ENCODE measurements at regions not wholly inside any gene's neighbourhood (a gene's known extent, or its start where the extent isn't known, plus 50 kb on each side); places are given as distances from the start of the nearest gene placed in this dataset.

GRCh38 chr2:107276034-107276433 is 390.1 kb upstream of the ST6GAL2 start:
- Mint-ChIP-seq H3K4me1 (no peaks in the 10 kb centered on the region), H3K27ac (no peak overlapping the region), H3K36me3 (peaks cover 0 to 2% of the 10 kb centered on the region in 2 donors), H3K9me3 (no peaks in the 10 kb centered on the region), H3K4me3 (no peak overlapping the region), H3K27me3 (no peaks in the 10 kb centered on the region)
- ATAC-seq (replicated peaks) (no peak), DNase-seq (no peak)

GRCh38 chr2:107278672-107279071 is 392.7 kb upstream of the ST6GAL2 start:
- Mint-ChIP-seq H3K4me1 (no peaks in the 10 kb centered on the region), H3K27ac (no peak overlapping the region), H3K27me3 (no peaks in the 10 kb centered on the region), H3K4me3 (no peak overlapping the region), H3K9me3 (no peaks in the 10 kb centered on the region), H3K36me3 (no peaks in the 10 kb centered on the region)
- no peak for ATAC-seq (replicated peaks)
- no peak for DNase-seq

- H3K27ac Mint-ChIP-seq = no peak overlapping the region
These were observed 395.7 kb upstream of the ST6GAL2 start for GRCh38 chr2:107281637-107282036.

DNA sequence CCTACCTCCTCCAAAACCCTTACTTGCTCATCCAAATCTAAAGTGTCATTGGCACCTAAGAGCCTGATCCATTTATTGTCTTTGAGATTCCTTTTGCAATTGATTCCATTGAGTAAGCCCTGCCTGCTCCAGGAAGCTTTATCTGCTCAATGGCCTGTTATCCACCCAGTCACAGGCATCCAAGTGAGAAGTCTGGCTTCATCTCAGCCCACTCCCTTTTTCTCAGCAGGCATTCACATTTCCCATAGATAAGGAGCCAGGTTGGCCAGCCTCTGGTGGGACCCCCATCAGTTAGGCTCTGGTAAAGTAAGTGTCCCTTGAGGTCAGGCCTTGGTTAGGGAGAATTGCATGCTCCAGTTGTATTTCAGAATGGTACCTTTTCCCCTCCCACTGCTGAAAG is 396.2 kb upstream of the ST6GAL2 start:
- Mint-ChIP-seq H3K4me3 (no peak overlapping the region), H3K27me3 (no peaks in the 10 kb centered on the region)
- no peak for ATAC-seq (replicated peaks)

More at GRCh38 chr2:107281637-107282036, 395.7 kb upstream of the ST6GAL2 start:
- DNase-seq (no peak), ATAC-seq (replicated peaks) (no peak)
- Mint-ChIP-seq H3K9me3 (no peaks in the 10 kb centered on the region), H3K4me1 (no peaks in the 10 kb centered on the region), H3K36me3 (no peaks in the 10 kb centered on the region), H3K27me3 (no peaks in the 10 kb centered on the region), H3K4me3 (no peak overlapping the region)

DNA sequence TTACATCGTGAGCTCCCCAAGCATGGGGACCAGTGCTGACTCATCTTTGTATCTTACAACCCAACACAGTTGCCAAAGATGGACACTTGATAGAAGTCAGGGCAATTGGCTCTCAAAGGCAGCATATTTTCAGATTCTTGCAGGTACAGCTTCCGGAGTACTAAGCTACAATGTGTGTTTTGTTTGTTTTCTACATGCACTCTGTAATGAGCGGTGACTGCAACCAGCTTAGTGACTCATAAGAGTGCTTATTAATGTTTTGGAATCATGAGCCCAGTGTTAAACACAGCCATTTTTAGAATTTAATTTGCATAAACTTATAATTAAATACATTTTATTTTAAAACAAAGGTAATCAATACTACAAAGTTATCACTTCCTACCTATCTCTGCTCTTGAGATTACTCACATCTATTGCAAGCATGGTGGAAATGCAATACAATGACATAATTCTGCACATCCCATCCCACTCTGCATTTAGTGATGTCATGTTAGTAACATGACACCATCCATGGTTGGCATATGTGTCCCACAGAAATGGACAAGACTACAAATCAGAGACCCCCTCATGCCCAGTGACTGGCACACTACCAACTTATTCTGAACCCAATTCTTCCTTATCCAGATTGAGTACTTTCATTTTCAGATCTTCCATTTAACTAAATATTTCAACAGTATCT is 399.8 kb upstream of the ST6GAL2 start:
- Mint-ChIP-seq H3K9me3 (peaks cover 0 to 1% of the 10 kb centered on the region in 2 donors), H3K27ac (no peak overlapping the region), H3K4me3 (no peak overlapping the region), H3K4me1 (no peaks in the 10 kb centered on the region), H3K36me3 (no peaks in the 10 kb centered on the region), H3K27me3 (no peaks in the 10 kb centered on the region)
- no peak for ATAC-seq (replicated peaks)
- no peak for DNase-seq

More for the DNA sequence above, 396.2 kb upstream of the ST6GAL2 start:
- Mint-ChIP-seq H3K4me1 (no peaks in the 10 kb centered on the region), H3K9me3 (no peaks in the 10 kb centered on the region), H3K27ac (no peak overlapping the region), H3K36me3 (no peaks in the 10 kb centered on the region)
- no peak for DNase-seq

DNA sequence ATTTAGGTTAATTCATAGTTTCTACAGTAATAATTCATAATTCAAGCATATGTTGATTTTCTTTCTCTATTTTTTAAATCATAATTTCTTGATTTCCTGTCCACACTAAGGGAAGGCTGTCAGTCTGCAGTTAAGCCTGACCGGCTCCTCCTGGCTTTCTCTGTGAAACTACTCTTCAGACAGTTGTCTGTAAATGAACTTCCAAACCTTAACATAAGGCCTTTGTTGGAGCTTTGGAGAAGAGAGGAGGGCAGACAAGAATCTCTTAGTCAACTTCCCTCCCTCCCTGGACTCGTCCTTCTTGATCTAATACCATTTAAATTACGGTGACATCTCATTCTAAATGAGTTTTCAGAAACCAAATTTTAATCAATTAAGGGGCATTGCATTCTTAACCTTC is 404.1 kb upstream of the ST6GAL2 start:
- Mint-ChIP-seq H3K4me1 (no peaks in the 10 kb centered on the region), H3K4me3 (no peak overlapping the region), H3K9me3 (peaks cover 1 to 2% of the 10 kb centered on the region in 2 donors), H3K27me3 (no peaks in the 10 kb centered on the region), H3K36me3 (no peaks in the 10 kb centered on the region), H3K27ac (no peak overlapping the region)
- DNase-seq (no peak), ATAC-seq (replicated peaks) (no peak)

DNA sequence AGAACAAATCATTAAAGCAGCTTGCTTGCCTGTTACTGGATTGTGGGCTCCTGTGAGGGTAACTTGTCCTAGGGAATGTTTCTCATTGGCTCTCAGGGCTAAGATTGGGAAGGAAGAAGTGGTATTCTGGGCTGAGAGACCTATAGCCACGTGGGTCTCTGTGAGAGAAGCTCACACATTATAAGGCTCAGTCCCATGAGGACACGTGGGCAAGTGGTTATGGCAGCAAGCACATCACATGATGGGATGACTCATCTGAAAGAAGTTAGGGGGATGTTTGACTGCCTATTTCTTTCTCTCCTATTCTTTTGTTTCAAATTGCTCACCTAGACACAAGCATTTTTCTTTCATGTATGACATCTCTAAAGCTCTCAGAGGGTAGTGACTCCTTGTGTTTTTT is 418.0 kb upstream of the ST6GAL2 start:
- Mint-ChIP-seq H3K27ac (no peak overlapping the region), H3K36me3 (no peaks in the 10 kb centered on the region), H3K4me3 (no peak overlapping the region), H3K9me3 (peaks cover 0 to 2% of the 10 kb centered on the region in 2 donors), H3K27me3 (no peaks in the 10 kb centered on the region), H3K4me1 (no peaks in the 10 kb centered on the region)
- peak in 1 of 2 donors; percentile 53 for ATAC-seq (replicated peaks)
- no peak for DNase-seq

- no peak for DNase-seq
- no peak overlapping the region for H3K4me3 Mint-ChIP-seq
- H3K27me3 Mint-ChIP-seq = no peaks in the 10 kb centered on the region
- no peaks in the 10 kb centered on the region for H3K4me1 Mint-ChIP-seq
- no peak overlapping the region for H3K27ac Mint-ChIP-seq
- H3K36me3 Mint-ChIP-seq = no peaks in the 10 kb centered on the region
- no peaks in the 10 kb centered on the region for H3K9me3 Mint-ChIP-seq
- ATAC-seq (replicated peaks) = no peak
These were observed 420.0 kb upstream of the ST6GAL2 start for GRCh38 chr2:107305966-107306365.

DNA sequence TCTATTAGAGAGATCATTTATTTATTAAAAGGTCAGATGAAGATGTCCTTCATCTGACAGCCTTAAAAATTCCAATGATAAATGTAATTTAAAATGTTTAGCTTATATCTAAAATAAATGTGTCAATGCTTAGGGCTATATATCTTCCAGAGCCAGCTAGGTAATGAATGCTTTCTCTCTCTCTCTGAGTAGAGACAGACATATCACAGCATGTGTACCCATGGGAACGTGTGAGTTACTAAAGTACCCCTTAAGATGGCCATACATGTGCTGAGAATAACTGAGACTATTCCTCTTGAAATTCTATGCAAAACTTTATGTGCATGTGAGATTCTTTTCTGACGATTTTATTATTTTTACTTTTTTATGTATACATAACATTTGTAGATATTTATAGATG is 420.9 kb upstream of the ST6GAL2 start:
- H3K4me3 Mint-ChIP-seq = no peak overlapping the region

GRCh38 chr2:107308835-107309234 is 422.9 kb upstream of the ST6GAL2 start:
- H3K4me3 Mint-ChIP-seq = no peak overlapping the region
- H3K4me1 Mint-ChIP-seq = no peaks in the 10 kb centered on the region
- no peak overlapping the region for H3K27ac Mint-ChIP-seq
- peaks cover 0 to 2% of the 10 kb centered on the region in 2 donors for H3K9me3 Mint-ChIP-seq
- DNase-seq = no peak
- ATAC-seq (replicated peaks) = no peak
- H3K36me3 Mint-ChIP-seq = no peaks in the 10 kb centered on the region
- H3K27me3 Mint-ChIP-seq = no peaks in the 10 kb centered on the region

More for the DNA sequence above, 420.9 kb upstream of the ST6GAL2 start:
- Mint-ChIP-seq H3K27me3 (no peaks in the 10 kb centered on the region), H3K27ac (no peak overlapping the region), H3K9me3 (no peaks in the 10 kb centered on the region), H3K4me1 (no peaks in the 10 kb centered on the region), H3K36me3 (no peaks in the 10 kb centered on the region)
- DNase-seq = no peak
- ATAC-seq (replicated peaks) = no peak

GRCh38 chr2:107312240-107312639 is 426.3 kb upstream of the ST6GAL2 start:
- DNase-seq = no peak
- Mint-ChIP-seq H3K27ac (no peak overlapping the region), H3K4me3 (no peak overlapping the region), H3K4me1 (no peaks in the 10 kb centered on the region), H3K36me3 (no peaks in the 10 kb centered on the region), H3K9me3 (peaks cover 0 to 2% of the 10 kb centered on the region in 2 donors), H3K27me3 (no peaks in the 10 kb centered on the region)
- ATAC-seq (replicated peaks) = no peak

- no peaks in the 10 kb centered on the region for H3K36me3 Mint-ChIP-seq
- no peak overlapping the region for H3K4me3 Mint-ChIP-seq
- H3K27ac Mint-ChIP-seq = no peak overlapping the region
- H3K9me3 Mint-ChIP-seq = peaks cover 0 to 2% of the 10 kb centered on the region in 2 donors
- no peak for ATAC-seq (replicated peaks)
- no peaks in the 10 kb centered on the region for H3K4me1 Mint-ChIP-seq
- no peak for DNase-seq
- no peaks in the 10 kb centered on the region for H3K27me3 Mint-ChIP-seq
These were observed 427.3 kb upstream of the ST6GAL2 start for GRCh38 chr2:107313316-107313715.

DNA sequence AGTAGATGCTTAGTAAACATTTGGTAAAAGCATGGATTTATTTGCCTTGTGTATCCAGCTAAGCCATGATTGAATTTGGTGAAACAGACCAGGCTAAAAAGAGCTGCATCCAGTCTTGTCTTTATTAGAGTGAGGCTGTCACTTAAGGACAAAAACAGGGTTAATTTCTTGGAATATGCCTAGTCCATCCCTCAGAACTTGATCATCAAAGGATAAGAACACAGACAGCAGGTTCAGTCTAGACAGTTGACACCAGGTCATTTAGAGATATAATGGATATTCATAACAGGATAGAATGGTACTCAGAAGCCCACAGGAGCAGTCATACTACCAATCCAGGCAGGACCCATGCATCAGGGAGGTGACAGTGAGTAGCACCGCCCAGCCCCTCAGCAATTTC is 434.9 kb upstream of the ST6GAL2 start:
- DNase-seq = no peak
- Mint-ChIP-seq H3K9me3 (no peaks in the 10 kb centered on the region), H3K4me3 (no peak overlapping the region), H3K27me3 (no peaks in the 10 kb centered on the region), H3K27ac (no peak overlapping the region), H3K36me3 (no peaks in the 10 kb centered on the region), H3K4me1 (no peaks in the 10 kb centered on the region)
- no peak for ATAC-seq (replicated peaks)

- H3K9me3 Mint-ChIP-seq = peaks cover 0 to 2% of the 10 kb centered on the region in 2 donors
- ATAC-seq (replicated peaks) (no peak), DNase-seq (no peak)
- no peaks in the 10 kb centered on the region for H3K27me3 Mint-ChIP-seq
- H3K36me3 Mint-ChIP-seq = no peaks in the 10 kb centered on the region
- H3K4me1 Mint-ChIP-seq = no peaks in the 10 kb centered on the region
- H3K27ac Mint-ChIP-seq = no peak overlapping the region
- no peak overlapping the region for H3K4me3 Mint-ChIP-seq
These were observed 436.4 kb upstream of the ST6GAL2 start for GRCh38 chr2:107322416-107322815.

DNA sequence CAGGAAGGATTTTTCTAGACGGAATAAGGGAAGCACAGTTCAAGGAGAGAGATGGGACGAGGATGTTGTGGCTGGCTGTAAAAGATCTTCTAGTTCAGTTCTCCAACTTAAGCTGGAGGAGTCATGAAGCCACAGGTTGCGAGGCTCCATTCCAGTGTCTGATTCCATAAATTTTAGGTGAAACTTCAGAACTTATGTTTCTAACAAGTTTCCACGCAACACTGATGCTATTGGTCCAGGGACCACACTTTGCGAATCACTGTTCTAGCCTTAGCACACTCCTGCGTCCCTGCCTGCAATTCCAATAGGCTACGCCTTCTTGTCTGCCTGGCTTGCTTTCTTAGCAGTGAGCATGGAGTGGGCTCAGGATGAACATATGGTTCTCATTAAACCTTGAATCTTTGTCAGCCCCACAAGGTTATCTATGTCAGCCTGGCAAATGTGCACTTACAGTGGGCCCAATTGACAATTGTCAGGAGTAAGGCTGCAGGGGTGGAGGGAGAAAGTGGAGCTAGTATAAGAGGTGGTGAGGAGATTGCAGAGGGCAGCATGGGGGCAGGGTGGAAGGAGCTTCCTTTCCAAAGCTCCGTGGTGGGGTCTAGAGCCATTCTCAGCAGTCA is 438.1 kb upstream of the ST6GAL2 start:
- no peak overlapping the region for H3K4me3 Mint-ChIP-seq

More for the DNA sequence above, 438.1 kb upstream of the ST6GAL2 start:
- no peak overlapping the region for H3K27ac Mint-ChIP-seq
- no peak for ATAC-seq (replicated peaks)
- H3K36me3 Mint-ChIP-seq = no peaks in the 10 kb centered on the region
- peaks cover 4 to 6% of the 10 kb centered on the region in 2 donors for H3K9me3 Mint-ChIP-seq
- no peaks in the 10 kb centered on the region for H3K4me1 Mint-ChIP-seq
- H3K27me3 Mint-ChIP-seq = no peaks in the 10 kb centered on the region
- DNase-seq = no peak
